A549 (cell line): ENCODE measurements at regions not wholly inside any gene's neighbourhood (a gene's known extent, or its start where the extent isn't known, plus 50 kb on each side); places are given as distances from the start of the nearest gene placed in this dataset.

Experiments
- ATAC-seq, 2 experiments: fragments of 200-7000 bp in 1 of 2; fragments of >200 bp in 1 of 2; cut with Nextera tagmentation in 1 of 2; cut with Tn5 transposase in 1 of 2; 3 replicates each; pipeline versions ENCODE4 v1.8.0 to v1.9.1; 2018 to 2020; ENCODE audit warnings: mild to moderate bottlenecking in 1 of 2, moderate library complexity in 1 of 2
- CTCF ChIA-PET: fragments of 300-600 bp; sonication (Branson Sonifier 250); formaldehyde crosslinking; extraction: SDS; loops from one replicate; lab custom pipeline; 2021; ENCODE audit warnings: antibody characterized with exemption, inconsistent platforms; lab: Yijun Ruan, JAX
- POLR2A ChIA-PET: fragments of 350-600 bp; formaldehyde crosslinking; extraction: SDS; loops from one replicate; lab custom pipeline; 2021; ENCODE audit warnings: antibody characterized with exemption, inconsistent platforms; lab: Yijun Ruan, JAX
- DNase-seq, 2 experiments: peaks; one replicate each; pipeline versions ENCODE4 v3.0.0 to v3.0.0-alpha.2; 2011 to 2016; ENCODE audit warnings: low read depth in 1 of 2, low spot score in 1 of 2
- FAIRE-seq: peaks from 2 replicates; lab custom pipeline; 2011; peaks lifted over from hg19 to GRCh38; lab: Jason Lieb, UNC
- H3K27ac ChIP-seq, 2 experiments: fragments of >200 bp; sonication (Bioruptor Twin); formaldehyde crosslinking; 3 replicates each; pipeline ENCODE4 v1.5.1; 2016 to 2017
- H3K4me1 ChIP-seq: fragments of >200 bp; sonication (Bioruptor Twin); formaldehyde crosslinking; 3 replicates; pipeline ENCODE4 v1.6.1; 2016
- H3K4me2 ChIP-seq: fragments of >200 bp; sonication (Bioruptor Twin); formaldehyde crosslinking; 3 replicates; pipeline ENCODE4 v1.6.1; 2016
- H3K4me3 ChIP-seq: fragments of >200 bp; sonication (Bioruptor Twin); formaldehyde crosslinking; 3 replicates; pipeline ENCODE4 v1.5.1; 2016
- H3K9me3 ChIP-seq: fragments of >200 bp; sonication (Bioruptor Twin); formaldehyde crosslinking; 3 replicates; pipeline ENCODE4 v1.6.1; 2016
- CEBPB ChIP-seq, 2 experiments: fragments of >200 bp in 1 of 2; sonication (Bioruptor Twin) in 1 of 2; formaldehyde crosslinking in 1 of 2; IDR thresholded peaks; 2 replicates each; pipeline ENCODE4 v1.6.1; 2012 to 2016
- CHD4 ChIP-seq: fragments of 200-600 bp; sonication (generic); IDR thresholded peaks from 2 replicates; pipeline ENCODE4 v1.6.1; 2016; ENCODE audit warnings: antibody characterized with exemption, mild to moderate bottlenecking, borderline replicate concordance
- EHF ChIP-seq: fragments of 250-450 bp; sonication (Bioruptor Pico); IDR thresholded peaks from 2 replicates; pipeline ENCODE4 v1.5.0; 2020; ENCODE audit warnings: mild to moderate bottlenecking
- EHMT2 ChIP-seq: fragments of 200-600 bp; sonication (generic); IDR thresholded peaks from 2 replicates; pipeline ENCODE4 v1.6.1; 2016; ENCODE audit warnings: antibody characterized with exemption, low read depth, mild to moderate bottlenecking, moderate library complexity
- EP300 ChIP-seq, 2 experiments: fragments of >200 bp; sonication (Bioruptor Twin); formaldehyde crosslinking; IDR thresholded peaks; 2 replicates in 1 of 2; 3 replicates in 1 of 2; pipeline ENCODE4 v1.6.1; 2016 to 2017
- ESRRA ChIP-seq: fragments of 150-350 bp; IDR thresholded peaks from 2 replicates; pipeline ENCODE4 v1.6.1; 2014; ENCODE audit warnings: mild to moderate bottlenecking, low read length, borderline replicate concordance
- GATA3 ChIP-seq: IDR thresholded peaks from 2 replicates; pipeline ENCODE4 v1.6.1; 2012; ENCODE audit warnings: borderline replicate concordance
- HDAC2 ChIP-seq: fragments of 200-600 bp; sonication (generic); IDR thresholded peaks from 2 replicates; pipeline ENCODE4 v1.6.1; 2016
- HOXB13 ChIP-seq: fragments of 250-450 bp; sonication (Bioruptor Pico); IDR thresholded peaks from 2 replicates; pipeline ENCODE4 v1.5.0; 2020; ENCODE audit warnings: low read depth, mild to moderate bottlenecking, moderate library complexity
- HOXB5 ChIP-seq: fragments of 250-450 bp; sonication (Bioruptor Pico); IDR thresholded peaks from 2 replicates; pipeline ENCODE4 v1.5.0; 2020; ENCODE audit warnings: mild to moderate bottlenecking, moderate library complexity
- KDM1A ChIP-seq: fragments of 200-600 bp; sonication (generic); IDR thresholded peaks from 2 replicates; pipeline ENCODE4 v1.6.1; 2016; ENCODE audit warnings: low read depth, mild to moderate bottlenecking
- KDM5A ChIP-seq: fragments of 200-600 bp; sonication (generic); IDR thresholded peaks from 2 replicates; pipeline ENCODE4 v1.6.1; 2016; ENCODE audit warnings: antibody characterized with exemption, mild to moderate bottlenecking
- MAFK ChIP-seq: fragments of 450-650 bp; IDR thresholded peaks from 2 replicates; pipeline ENCODE4 v1.6.1; 2014; ENCODE audit not compliant: partially characterized antibody
- MAZ ChIP-seq: fragments of 150-350 bp; IDR thresholded peaks from 2 replicates; pipeline ENCODE4 v1.6.1; 2014; ENCODE audit warnings: antibody characterized with exemption, low read depth, low read length, borderline replicate concordance
- MYC ChIP-seq: IDR thresholded peaks from 2 replicates; pipeline ENCODE4 v1.6.1; 2012; ENCODE audit warnings: mild to moderate bottlenecking, inconsistent platforms, low read length, improper control_type of control experiment, borderline replicate concordance
- NFE2L2 ChIP-seq: fragments of 150-350 bp; conservative IDR thresholded peaks from 2 replicates; pipeline ENCODE4 v1.6.1; 2014; ENCODE audit warnings: low read length
- NPAS2 ChIP-seq: fragments of 250-450 bp; sonication (Bioruptor Pico); IDR thresholded peaks from 2 replicates; pipeline ENCODE4 v1.8.0; 2022; ENCODE audit warnings: mild to moderate bottlenecking, moderate library complexity, borderline replicate concordance
- NR3C1 ChIP-seq: fragments of >200 bp; sonication (Bioruptor Twin); formaldehyde crosslinking; IDR thresholded peaks from 3 replicates; pipeline ENCODE4 v1.6.1; 2017
- POLR2AphosphoS2 ChIP-seq: conservative IDR thresholded peaks from 2 replicates; pipeline ENCODE4 v1.6.1; 2012; ENCODE audit warnings: low read length, improper control_type of control experiment, inconsistent platforms
- RARB ChIP-seq: fragments of 250-450 bp; sonication (Bioruptor Pico); IDR thresholded peaks from 2 replicates; pipeline ENCODE4 v1.8.0; 2021; ENCODE audit warnings: mild to moderate bottlenecking, moderate library complexity
- RCOR1 ChIP-seq: fragments of 150-350 bp; IDR thresholded peaks from 2 replicates; pipeline ENCODE4 v1.6.1; 2014; ENCODE audit warnings: antibody characterized with exemption, low read length, low read depth
- ZC3H11A ChIP-seq: fragments of 450-650 bp; IDR thresholded peaks from 2 replicates; pipeline ENCODE4 v1.6.1; 2014; ENCODE audit warnings: antibody characterized with exemption, mild to moderate bottlenecking
- ZNF302 ChIP-seq: fragments of 250-450 bp; sonication (Bioruptor Pico); IDR thresholded peaks from 2 replicates; pipeline ENCODE4 v1.9.0; 2021; ENCODE audit warnings: inconsistent platforms, mild to moderate bottlenecking, moderate library complexity
- WGBS: methylation state at CpG from one replicate; pipeline ENCODE4 v1.1.6; 2017; ENCODE audit errors: missing lambda C conversion rate; 5-methylcytosine and 5-hydroxymethylcytosine counted together
- TF ChIP-seq, protein P1 (sequence below): fragments of 250-450 bp; sonication (Bioruptor Pico); IDR thresholded peaks from 2 replicates; pipeline ENCODE4 v1.5.0; 2020; ENCODE audit warnings: low read depth, mild to moderate bottlenecking, moderate library complexity
- TF ChIP-seq, protein P2 (sequence below): fragments of 450-650 bp; IDR thresholded peaks from 2 replicates; pipeline ENCODE4 v1.6.1; 2014; ENCODE audit warnings: antibody characterized with exemption
- TF ChIP-seq, protein P3 (sequence below): fragments of >200 bp; sonication (Bioruptor Twin); formaldehyde crosslinking; IDR thresholded peaks from 3 replicates; pipeline ENCODE4 v1.5.1; 2016
- TF ChIP-seq, protein P4 (sequence below): IDR thresholded peaks from 2 replicates; pipeline ENCODE4 v1.6.1; 2012; ENCODE audit warnings: low read depth, borderline replicate concordance

DNA sequence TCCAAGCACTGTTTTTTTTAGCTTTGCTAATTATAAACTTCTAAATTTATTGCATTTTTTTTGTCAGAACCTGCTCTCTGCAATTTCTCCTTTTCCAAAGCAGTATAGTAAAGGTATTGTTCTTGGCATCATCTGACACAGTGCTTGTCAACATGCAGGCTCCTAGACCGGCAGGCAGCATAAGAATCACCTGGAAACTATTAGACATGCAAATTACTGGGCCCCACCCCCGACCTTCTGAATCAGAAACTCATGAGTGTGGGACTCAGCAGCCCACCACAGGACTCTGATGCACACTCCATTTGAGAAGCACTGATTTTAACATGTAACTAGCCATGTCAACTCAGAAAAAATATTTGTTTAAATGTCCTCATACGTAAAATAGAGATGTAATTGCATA lies 551.1 kb upstream of the CELF4 start:
- ATAC-seq (no peak), DNase-seq (no peak), FAIRE-seq (no peak)
- CTCF ChIA-PET, result no interaction called here
- Histone ChIP-seq H3K27ac (no peak overlapping the region), H3K4me3 (no peak overlapping the region), H3K4me2 (no peak overlapping the region), H3K9me3 (no peaks in the 10 kb centered on the region), H3K4me1 (no peaks in the 10 kb centered on the region)
- POLR2A ChIA-PET, result no interaction called here
- TF ChIP-seq ZC3H11A, result no peak
- TF ChIP-seq, protein P1, sequence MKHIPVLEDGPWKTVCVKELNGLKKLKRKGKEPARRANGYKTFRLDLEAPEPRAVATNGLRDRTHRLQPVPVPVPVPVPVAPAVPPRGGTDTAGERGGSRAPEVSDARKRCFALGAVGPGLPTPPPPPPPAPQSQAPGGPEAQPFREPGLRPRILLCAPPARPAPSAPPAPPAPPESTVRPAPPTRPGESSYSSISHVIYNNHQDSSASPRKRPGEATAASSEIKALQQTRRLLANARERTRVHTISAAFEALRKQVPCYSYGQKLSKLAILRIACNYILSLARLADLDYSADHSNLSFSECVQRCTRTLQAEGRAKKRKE (CRISPR knock-in tag), result no peak
- TF ChIP-seq RCOR1, result no peak
- TF ChIP-seq HOXB5 (CRISPR knock-in tag), result no peak
- TF ChIP-seq CHD4, result no peak
- TF ChIP-seq ESRRA, result no peak
- TF ChIP-seq, protein P2, sequence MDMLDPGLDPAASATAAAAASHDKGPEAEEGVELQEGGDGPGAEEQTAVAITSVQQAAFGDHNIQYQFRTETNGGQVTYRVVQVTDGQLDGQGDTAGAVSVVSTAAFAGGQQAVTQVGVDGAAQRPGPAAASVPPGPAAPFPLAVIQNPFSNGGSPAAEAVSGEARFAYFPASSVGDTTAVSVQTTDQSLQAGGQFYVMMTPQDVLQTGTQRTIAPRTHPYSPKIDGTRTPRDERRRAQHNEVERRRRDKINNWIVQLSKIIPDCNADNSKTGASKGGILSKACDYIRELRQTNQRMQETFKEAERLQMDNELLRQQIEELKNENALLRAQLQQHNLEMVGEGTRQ, result no peak
- 2% methylated on average over 3 of the region's 3 CpGs for WGBS

DNA sequence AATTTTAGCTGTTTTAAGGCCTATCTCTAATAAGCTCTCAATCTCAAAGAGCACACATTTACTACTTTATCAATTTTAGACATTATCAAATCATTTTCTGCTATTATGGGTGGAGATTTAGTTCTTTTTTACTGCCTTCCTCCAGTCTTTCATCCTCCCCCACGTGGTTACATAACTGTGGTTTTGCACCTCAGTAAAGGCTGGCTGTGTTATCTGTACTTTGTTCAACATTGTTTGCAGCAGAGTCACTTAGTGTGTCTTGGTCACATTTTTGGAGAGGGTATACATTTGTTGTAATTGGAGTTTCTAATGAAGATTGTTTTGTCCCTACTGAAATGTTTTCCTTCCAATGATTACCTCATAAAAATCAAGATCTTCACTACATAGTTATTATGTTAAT lies 549.6 kb upstream of the CELF4 start:
- FAIRE-seq, result no peak
- POLR2A ChIA-PET, result no interaction called here
- TF ChIP-seq NFE2L2, result no peak
- TF ChIP-seq ESRRA, result no peak
- TF ChIP-seq HOXB13, result no peak
- no peak for TF ChIP-seq GATA3
- TF ChIP-seq EP300 (IDR thresholded peaks at IDR 0.05), result no peak
- TF ChIP-seq, protein P1 (CRISPR knock-in tag), result no peak
- TF ChIP-seq, protein P3, sequence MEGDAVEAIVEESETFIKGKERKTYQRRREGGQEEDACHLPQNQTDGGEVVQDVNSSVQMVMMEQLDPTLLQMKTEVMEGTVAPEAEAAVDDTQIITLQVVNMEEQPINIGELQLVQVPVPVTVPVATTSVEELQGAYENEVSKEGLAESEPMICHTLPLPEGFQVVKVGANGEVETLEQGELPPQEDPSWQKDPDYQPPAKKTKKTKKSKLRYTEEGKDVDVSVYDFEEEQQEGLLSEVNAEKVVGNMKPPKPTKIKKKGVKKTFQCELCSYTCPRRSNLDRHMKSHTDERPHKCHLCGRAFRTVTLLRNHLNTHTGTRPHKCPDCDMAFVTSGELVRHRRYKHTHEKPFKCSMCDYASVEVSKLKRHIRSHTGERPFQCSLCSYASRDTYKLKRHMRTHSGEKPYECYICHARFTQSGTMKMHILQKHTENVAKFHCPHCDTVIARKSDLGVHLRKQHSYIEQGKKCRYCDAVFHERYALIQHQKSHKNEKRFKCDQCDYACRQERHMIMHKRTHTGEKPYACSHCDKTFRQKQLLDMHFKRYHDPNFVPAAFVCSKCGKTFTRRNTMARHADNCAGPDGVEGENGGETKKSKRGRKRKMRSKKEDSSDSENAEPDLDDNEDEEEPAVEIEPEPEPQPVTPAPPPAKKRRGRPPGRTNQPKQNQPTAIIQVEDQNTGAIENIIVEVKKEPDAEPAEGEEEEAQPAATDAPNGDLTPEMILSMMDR, result no peak
- TF ChIP-seq KDM5A, result no peak

DNA sequence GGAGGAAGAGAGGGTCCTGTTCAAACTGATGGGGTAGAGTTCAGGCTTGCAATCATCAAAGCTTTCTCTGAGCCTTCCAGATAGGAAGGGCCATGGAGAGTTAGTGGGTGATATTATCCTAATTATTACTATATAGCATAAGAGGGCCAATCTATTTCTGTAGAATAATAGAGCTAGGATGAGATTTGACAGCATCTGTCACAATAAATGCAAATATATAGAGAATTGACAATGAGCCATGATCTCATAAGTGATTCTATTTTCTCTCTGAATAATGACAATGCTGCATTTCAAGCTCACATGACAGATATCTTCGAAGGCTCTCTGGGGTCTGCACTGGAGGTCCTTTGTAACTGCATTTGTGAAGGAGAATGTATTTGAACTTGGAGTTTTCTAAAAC lies 521.9 kb upstream of the CELF4 start:
- no peak overlapping the region for H3K4me3 ChIP-seq
- 0% methylated on average over 1 of the region's 1 CpG for WGBS
- H3K27ac ChIP-seq, result no peak overlapping the region

More for the DNA sequence above, 549.6 kb upstream of the CELF4 start:
- CTCF ChIA-PET, result no interaction called here
- H3K9me3 ChIP-seq, result no peaks in the 10 kb centered on the region
- H3K4me2 ChIP-seq, result no peak overlapping the region
- DNase-seq (no peak), ATAC-seq (no peak)
- WGBS, result 14% methylated on average over 1 of the region's 1 CpG
- H3K27ac ChIP-seq, result no peak overlapping the region
- H3K4me3 ChIP-seq, result no peak overlapping the region
- H3K4me1 ChIP-seq, result no peaks in the 10 kb centered on the region

More for the DNA sequence above, 521.9 kb upstream of the CELF4 start:
- CTCF ChIA-PET, result no interaction called here
- H3K9me3 ChIP-seq, result no peaks in the 10 kb centered on the region
- H3K4me1 ChIP-seq, result no peaks in the 10 kb centered on the region
- TF ChIP-seq NPAS2 (no peak), MAZ (no peak), POLR2AphosphoS2 (no peak), MYC (no peak), HDAC2 (no peak), MAFK (no peak), EHF (no peak), ZNF302 (CRISPR knock-in tag) (no peak), NR3C1 (no peak), EHMT2 (no peak), KDM1A (no peak), CEBPB (IDR thresholded peaks at IDR 0.05) (no peak), CHD4 (no peak), RARB (CRISPR knock-in tag) (no peak), KDM5A (no peak), EP300 (IDR thresholded peaks at IDR 0.05) (no peak), NFE2L2 (no peak)
- TF ChIP-seq, protein P4, sequence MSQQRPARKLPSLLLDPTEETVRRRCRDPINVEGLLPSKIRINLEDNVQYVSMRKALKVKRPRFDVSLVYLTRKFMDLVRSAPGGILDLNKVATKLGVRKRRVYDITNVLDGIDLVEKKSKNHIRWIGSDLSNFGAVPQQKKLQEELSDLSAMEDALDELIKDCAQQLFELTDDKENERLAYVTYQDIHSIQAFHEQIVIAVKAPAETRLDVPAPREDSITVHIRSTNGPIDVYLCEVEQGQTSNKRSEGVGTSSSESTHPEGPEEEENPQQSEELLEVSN, result no peak
- TF ChIP-seq, protein P2, result no peak
- POLR2A ChIA-PET, result no interaction called here
- DNase-seq (no peak), FAIRE-seq (no peak), ATAC-seq (no peak)
- H3K4me2 ChIP-seq, result no peak overlapping the region
